ENCODE measurements at regions not wholly inside any gene's neighbourhood (a gene's known extent, or its start where the extent isn't known, plus 50 kb on each side); places are given as distances from the start of the nearest gene placed in this dataset.

- TF ChIP-seq CTCF (conservative IDR thresholded peaks at IDR 0.05; ENCODE audit: low read length) (no peak), EZH2phosphoT487 (IDR thresholded peaks at IDR 0.05; ENCODE audit: borderline replicate concordance) (no peak)
These were observed 879.0 kb downstream of the SLC4A3 start for GRCh38 chr2:220506466-220506865.

Data from Loucy (cell line).